HG03025 (cell line): ENCODE measurements at regions not wholly inside any gene's neighbourhood (a gene's known extent, or its start where the extent isn't known, plus 50 kb on each side); places are given as distances from the start of the nearest gene placed in this dataset.
A peak's percentile ranks its signal among the peaks of the same experiment; 100 is the strongest.

Source experiments
- ATAC-seq: cut with Tn5 transposase; IDR thresholded peaks from one replicate; pipeline ENCODE4 v1.9.1; 2021; ENCODE audit warnings: mild to moderate bottlenecking, moderate library complexity; ENCODE audit not compliant: unreplicated experiment, low FRiP score

- no peak for ATAC-seq
These were observed 251.1 kb upstream of the HTR2C start for GRCh38 chrX:114332766-114333165.

GRCh38 chrX:114334473-114334982, 249.4 kb upstream of the HTR2C start:
- ATAC-seq = no peak

GRCh38 chrX:114338870-114339269, 245.0 kb upstream of the HTR2C start:
- ATAC-seq = no peak

DNA sequence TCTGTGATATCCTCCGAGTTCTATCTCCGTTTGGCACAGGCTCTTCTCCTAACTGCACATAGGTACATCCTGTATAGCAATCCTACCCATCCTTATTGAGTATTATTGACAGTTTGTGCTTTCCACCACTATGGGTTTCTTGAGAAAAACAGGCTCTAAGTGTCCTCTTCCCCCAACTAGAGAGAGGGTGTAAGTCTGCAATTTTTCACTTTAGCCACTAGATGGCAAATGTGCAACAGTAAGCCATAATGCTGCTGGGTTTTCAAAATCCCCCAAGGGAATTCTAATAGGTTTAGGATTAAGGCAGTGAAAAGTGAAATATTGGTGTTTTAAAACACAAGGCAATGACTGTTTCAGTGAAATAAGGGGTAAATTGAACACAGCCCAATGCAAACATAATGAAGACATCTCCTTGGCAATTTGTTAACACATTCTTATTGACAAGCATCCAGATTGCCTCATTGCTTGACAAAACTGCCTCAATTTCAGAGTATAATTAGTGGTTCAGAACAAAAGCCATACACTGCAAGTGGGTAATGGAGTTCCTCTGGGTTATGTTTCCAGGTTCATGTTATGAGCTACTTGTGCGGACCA, 239.0 kb upstream of the HTR2C start:
- peak; percentile 87 for ATAC-seq

GRCh38 chrX:114361076-114361725, 222.7 kb upstream of the HTR2C start:
- no peak for ATAC-seq

- ATAC-seq = no peak
These were observed 220.5 kb upstream of the HTR2C start for GRCh38 chrX:114363346-114363745.

- no peak for ATAC-seq
These were observed 218.6 kb upstream of the HTR2C start for GRCh38 chrX:114365065-114365834.

GRCh38 chrX:114372937-114373336, 210.9 kb upstream of the HTR2C start:
- ATAC-seq = no peak

- no peak for ATAC-seq
These were observed 193.6 kb upstream of the HTR2C start for GRCh38 chrX:114390251-114390796.
